GM11168 (cell line): ENCODE measurements at regions not wholly inside any gene's neighbourhood (a gene's known extent, or its start where the extent isn't known, plus 50 kb on each side); places are given as distances from the start of the nearest gene placed in this dataset.
"Not testable (repeated sequence)": the region's sequence is repeated elsewhere in the genome, so short reads cannot be mapped to it uniquely, and the experiment has no call there.

Experiments
- in situ Hi-C: fragments of 300-500 bp; cut with MboI; formaldehyde crosslinking; loops from one replicate; pipeline ENCODE4 v1.12.0; 2022; ENCODE audit warnings: low sequenced_read_pairs; ENCODE audit not compliant: unreplicated experiment

DNA sequence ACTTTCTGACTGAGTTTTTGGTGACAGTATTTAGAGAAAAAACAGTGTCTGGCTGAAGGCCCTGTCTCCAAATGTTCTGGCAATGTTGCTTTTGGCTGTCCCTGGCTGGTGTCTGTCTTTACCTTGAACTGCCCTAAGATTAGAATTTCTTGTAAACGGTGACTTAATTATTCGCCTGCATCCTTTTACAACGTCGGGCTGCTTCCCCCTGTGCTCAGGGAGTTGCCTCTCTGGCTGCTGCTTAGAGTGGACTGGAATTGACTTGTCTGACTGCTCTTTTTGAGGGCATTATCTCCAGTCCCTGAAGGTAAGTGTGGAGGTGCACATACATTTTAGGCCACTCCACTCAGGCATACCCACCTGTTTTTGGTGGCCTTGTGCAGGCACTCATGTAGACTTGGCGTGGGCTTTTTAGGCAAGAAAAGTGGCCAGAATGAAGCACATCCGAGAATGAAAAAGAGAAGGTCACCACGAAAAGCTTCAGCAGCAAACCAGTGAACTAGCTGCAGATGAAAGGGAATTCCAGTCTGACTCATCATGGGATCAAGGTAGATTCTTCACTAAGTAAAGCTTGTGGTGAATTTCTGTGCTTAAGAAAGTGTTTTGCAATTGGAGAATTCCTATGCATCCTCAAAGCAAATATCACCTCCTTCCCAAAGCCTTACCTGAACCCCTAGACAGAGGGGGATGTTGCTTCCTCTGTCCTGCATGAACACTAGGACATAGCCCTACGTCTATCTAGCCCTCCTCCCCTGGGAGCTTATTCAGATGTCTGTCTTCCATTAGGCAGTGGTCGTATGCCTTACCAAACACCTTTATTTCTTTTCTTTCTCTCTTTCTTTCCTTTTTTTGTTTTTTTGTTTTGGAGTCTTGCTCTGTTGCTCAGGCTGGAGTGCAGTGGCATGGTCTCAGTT, 230.3 kb upstream of the TRIB2 start:
- in situ Hi-C loops = no loop called here

DNA sequence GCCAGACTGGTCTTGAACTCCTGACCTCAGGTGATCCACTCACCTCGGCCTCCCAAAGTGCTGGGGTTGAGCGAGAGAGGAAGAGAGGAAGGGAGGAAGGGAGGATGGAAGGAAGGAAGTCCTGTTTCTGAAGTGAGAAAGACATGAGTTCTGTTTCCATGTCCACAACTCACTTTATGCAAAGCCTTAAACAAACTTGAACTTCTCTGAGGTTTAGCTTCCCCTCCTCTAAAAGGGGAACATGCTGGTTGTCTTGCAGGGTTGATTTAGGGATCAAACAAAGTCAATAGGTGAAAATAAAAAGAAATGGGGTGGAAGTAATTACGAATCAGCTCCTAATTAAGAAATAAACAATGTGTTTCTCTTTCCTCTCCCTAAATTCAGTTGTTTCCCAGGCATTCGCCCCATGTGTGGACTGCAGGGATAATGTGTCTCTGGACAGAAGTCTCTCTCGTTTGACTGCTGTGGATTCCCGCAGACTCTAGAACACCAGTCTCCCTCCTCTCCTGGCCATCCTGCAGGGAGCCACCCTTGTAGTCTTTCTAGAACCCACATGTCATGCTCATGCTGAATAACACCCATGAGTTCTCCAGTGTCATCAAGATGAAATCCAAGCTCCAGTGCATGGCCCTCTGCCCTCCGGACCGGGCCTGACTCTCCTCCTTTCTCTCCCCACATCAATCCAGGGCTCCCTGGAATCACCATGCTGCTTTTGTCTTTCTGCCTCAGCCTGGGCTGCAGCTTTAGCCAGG, 229.3 kb upstream of the TRIB2 start:
- in situ Hi-C loops = no loop called here

DNA sequence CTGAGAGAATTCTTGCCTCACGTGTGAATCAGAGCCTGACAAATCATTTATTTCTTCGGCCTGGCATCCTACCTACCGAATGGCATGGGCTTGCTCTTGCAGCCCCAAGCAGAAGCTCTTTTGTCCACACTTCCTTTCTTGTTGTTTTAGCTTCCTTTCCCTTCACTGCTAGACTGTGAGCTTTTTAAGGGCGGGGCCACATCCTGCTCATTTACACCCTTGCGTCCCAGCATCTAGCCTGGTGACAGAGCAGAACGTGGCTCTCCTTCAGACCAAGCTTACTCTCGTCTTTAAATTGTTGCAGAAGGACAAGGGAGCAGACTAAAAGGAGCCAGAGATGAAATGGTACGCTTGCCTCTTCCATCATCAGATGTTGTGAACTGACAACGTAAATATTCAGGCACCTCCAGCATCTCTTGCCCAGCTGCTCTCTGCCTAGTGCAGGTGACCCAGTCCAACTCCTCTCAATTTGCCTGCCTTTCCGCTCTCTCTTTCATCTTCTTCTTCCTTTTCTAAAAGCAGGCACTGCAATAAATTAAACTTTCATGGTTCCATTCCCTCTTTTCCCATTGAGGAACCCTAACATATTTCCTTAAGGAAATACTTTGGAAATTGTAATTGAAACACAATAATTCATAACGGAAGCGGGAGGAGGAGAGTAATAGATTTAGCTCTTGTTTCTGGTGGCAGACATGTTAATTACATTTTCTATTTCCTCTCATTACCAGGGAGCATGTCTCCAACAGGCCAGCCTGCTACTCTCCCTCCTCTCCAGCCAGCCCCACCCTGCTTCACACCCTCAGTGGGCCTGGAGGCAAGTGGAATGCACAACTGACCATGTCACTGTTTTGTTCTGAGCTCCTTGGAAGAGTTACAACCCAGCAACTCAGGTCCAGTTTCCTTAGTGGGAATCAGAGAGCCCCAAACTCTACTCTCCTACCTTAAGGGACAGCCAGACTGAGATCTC, 228.1 kb upstream of the TRIB2 start:
- in situ Hi-C loops = no loop called here

DNA sequence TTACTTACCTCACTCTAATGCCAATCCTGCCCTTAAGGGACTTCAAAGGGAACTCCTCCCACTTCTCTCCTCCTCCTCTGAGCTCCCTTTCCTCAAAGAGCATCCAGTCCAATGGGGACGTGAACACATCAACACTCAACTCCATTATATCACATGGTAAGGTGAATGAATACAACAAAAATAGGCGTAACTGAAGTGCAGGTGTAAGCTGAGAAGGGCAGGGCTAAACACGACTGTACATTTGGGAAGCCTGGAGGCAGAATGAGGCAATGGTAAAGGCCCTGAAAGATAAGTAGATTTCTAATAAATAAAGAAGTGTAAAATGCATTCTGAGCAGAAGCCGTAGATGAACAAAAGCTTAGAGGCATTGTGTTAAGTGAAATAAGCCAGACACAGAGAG, 226.1 kb upstream of the TRIB2 start:
- in situ Hi-C loops = no loop called here

DNA sequence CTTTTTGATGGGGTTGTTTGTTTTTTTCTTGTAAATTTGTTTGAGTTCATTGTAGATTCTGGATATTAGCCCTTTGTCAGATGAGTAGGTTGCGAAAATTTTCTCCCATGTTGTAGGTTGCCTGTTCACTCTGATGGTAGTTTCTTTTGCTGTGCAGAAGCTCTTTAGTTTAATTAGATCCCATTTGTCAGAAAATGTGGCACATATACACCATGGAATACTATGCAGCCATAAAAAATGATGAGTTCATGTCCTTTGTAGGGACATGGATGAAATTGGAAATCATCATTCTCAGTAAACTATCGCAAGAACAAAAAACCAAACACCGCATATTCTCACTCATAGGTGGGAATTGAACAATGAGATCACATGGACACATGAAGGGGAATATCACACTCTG, 224.4 kb upstream of the TRIB2 start:
- in situ Hi-C loops = not testable (repeated sequence)

DNA sequence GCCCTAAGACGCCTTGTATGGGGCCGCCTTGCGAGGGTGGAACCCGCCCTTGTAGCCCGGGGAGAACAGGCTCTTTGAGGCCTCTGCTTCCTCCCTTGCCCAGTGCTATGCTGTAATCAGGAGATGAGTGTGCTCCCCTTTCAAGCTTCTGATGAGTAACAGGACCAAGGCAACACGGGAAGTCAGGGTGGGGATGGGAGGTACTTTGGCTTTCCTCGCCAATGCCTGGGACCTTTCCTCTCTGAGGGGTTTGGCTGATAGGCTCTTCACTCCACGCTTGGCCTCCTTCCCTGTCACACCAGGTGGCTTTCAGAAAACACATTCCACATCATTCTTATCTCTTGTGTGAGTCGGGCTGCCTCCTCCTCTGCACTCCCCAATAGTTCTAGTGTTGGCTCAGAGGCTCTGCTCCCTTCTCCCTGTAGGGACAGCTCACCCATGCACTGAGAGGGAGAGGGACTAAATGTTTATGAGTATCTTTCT, 223.7 kb upstream of the TRIB2 start:
- in situ Hi-C loops = no loop called here

DNA sequence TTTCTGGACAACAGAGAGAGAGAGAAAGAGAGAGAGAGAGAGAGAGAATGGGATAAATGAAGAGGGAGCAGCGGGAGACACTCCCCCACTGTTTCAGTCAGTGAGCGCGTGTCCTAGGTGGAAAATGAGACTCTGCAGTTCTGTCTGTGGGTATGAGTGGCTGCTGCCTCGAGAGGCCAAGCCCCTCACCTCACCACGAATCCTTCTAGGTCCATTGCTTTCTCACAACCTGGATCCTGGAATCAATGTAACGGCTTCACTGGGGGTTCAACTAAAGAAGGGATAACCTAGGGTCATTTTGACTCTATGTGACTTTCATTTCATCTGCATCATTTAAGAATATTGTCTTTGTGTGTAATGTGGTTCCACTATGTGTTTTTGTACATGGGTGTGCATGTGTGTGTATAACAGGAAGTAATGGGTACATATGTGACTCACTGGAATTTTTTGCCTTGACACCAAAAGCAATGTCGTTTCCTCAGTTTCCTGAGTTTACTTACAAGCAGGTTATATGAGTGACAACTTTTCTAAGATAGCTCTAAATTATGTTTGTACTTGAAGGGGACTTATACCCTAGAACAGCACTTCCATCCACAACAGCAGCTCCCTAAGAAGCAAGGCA, 221.4 kb upstream of the TRIB2 start:
- in situ Hi-C loops = no loop called here

DNA sequence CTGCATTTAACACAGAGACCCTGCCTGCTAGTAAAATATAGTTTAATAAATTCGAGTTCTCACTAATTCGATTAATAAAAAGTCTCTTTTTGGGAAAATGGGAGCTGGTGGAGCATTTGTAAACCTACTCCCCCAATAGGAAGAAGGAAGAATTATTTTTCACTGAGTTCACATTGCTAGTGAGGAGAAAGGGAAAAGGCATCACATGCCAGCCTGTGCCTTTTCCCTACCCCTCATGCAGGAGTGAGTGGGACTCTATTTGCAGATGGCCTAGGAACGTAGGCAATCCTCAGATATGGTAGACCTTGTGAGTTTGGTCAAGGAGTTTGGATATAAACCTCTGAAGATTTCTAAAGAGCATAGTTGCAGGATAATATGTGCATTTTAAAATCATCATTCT, 218.4 kb upstream of the TRIB2 start:
- in situ Hi-C loops = no loop called here

DNA sequence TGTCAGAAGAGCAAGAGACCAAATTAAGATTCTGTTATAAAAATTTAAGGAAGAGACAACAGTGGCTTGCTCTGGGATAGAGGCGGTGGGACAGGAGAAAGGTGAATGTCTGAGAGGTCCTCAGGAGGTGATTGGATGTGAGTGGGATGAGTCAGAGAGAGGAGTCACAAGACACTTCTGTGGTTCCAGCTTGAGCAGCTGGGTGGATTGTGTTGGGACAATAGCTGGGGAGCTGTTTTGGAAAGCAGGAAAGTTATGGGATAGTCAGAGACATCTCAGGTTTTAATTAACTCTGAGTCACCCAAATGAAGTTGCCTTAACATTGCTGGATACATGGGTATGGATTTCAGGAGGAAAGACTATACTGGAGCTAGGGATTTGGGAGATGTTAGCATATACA, 218.0 kb upstream of the TRIB2 start:
- in situ Hi-C loops = no loop called here

DNA sequence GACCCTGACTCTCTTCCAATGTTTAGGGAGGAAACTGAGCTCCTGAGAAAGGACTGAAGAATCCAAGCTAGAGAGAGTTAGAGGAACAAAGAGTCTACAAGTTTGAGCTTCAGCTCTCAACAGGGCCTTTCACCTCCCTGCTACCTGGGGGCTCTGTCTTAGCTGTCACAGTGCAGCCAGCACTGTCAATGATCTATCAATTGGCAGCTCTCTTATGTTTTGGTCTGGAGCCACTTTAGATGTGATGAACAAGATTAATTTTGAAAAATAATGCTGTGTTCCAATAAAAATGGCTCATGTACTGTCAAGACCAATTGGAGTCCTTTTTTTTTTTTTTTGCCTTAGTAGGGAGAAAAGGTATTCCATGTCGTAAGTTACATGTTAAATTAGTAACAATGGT, 215.8 kb upstream of the TRIB2 start:
- in situ Hi-C loops = no loop called here

DNA sequence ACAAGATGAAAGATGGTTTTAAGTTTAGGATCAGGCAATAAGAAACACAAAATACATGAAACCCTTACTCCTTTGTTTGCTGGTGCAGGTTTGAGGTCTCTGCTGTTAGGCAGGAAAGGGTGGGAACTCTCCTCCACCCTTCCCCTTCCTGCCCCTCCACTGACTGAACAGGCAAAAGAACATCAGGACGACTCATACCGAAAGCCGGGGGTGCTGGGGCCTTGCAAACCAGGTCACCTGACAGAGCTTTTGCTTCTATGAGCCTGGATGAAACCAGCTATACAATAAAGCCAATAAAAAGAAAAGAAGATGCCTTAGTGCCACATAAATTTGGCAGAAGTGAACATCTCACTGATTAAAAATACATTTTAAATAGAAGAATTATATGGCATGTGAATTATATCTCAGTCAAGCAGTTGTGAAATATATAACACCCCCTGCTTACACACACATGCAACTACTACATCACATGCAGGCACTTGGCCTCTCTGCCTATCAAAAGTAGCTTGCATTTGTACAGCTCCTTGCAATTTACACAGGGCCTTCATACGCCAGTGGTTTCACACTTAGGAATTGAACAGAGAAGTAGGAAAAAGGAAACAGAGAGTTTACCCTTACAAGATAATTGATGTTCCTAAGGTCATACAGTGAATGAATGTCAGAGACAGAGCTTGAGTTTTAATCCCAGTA, 215.1 kb upstream of the TRIB2 start:
- in situ Hi-C loops = no loop called here

DNA sequence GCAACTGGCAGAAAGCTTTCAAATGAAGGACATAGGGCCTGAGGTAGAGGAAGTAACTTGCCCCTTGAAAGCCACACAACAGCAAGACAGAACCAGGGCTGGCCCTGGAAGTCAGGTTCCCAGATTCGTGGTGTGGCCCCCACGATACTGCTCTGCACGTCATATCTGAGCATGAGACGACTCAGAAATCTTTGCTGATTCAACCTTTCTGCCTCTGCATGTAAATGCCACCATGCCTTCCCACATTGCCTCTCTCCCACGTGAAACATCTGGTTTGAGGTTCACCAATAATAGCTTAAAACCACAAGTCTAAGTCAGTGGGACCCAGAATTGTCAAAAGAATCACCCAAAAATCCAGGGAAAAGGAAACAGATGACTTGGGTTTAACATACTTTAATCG, 214.0 kb upstream of the TRIB2 start:
- in situ Hi-C loops = no loop called here

DNA sequence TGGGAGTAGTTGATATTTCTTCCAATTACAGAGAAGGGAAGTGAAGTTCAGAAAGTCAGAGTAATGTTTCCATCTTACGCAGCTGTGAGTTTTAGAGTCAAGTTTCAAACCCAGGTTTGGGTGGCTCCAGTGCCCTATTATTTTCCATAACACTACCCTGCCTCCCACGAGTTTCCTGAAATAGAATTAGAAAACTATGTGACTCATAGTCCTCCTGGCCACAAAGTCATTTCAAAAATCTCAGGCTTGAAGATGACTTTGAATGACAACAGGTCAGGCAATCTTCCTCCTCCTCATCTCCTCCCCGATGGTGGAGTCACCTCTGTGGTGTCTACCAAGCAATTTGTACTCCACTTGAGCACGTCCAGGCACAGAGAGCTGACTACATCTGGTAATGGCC, 212.3 kb upstream of the TRIB2 start:
- in situ Hi-C loops = no loop called here

DNA sequence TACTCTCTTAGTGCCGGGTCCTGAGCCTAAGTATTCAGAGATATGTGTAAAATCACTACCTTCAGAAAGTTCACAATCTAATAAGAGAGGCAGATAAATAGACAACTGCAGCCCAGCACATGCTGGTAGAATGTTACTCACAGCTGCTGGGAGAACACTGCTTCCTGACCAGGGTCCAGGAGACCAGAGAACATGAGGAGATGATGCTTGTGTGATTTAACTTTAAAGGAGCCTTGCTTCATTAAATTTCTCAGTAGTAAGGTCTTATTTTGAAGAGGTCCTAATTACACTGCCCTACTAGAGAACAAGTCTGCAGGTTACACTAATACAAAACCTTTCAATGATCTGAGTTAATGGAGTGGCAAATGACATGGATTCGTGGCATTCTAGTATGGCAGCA, 209.9 kb upstream of the TRIB2 start:
- in situ Hi-C loops = no loop called here

DNA sequence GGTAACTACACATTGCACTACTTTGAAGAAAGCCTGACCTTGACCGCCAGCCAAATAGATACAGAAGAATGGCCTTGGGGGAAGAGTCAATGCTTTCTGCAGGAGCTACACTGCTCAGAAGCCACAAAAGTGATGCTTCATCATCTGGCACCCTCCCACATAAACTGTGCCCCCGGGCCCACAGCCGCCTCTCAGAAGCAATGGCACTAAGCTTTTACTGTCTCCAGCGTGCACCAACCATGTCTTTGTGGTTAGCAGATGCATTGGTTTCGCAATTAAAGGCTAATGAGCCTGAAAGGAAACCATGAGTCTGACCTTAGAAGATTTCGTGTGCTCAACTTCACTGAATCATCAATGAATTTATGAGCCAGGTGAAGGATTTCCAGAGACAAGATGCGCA, 209.4 kb upstream of the TRIB2 start:
- in situ Hi-C loops = no loop called here

DNA sequence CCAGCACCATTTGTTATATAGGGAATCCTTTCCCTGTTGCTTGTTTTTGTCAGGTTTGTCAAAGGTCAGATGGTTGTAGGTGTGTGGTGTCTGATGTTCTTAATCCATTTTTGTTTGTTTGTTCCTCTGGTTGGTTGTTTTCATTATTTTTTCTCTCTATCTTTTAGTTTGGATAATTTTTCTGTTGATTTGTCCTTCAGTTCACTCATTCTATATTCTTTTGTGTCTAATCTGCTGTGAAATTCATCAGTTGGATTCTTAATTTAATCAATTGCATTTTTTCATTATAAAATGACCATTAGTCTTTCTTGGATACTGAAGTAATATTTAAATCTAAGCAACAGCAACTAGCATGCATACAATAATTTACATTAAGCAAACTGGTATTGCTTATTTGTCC, 206.7 kb upstream of the TRIB2 start:
- in situ Hi-C loops = no loop called here

DNA sequence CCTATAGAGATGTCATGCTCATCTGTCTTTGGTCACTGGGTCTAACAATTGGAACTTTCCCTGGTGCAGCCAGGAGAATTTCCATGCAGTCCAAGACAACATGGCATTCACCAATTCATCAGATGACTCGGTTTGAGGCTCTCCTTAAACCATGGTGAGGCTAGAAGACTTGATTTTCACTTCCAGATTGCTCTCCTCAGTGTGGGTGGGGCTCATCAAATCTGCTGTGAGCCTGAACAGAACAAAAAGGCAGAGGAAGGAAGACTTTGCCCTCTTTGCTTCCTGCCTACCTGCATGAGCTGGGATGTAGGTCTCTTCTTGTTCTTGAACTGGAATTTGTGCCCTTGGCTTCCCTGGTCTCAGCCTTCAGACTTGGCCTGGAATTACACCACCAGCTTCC, 203.4 kb upstream of the TRIB2 start:
- in situ Hi-C loops = no loop called here

DNA sequence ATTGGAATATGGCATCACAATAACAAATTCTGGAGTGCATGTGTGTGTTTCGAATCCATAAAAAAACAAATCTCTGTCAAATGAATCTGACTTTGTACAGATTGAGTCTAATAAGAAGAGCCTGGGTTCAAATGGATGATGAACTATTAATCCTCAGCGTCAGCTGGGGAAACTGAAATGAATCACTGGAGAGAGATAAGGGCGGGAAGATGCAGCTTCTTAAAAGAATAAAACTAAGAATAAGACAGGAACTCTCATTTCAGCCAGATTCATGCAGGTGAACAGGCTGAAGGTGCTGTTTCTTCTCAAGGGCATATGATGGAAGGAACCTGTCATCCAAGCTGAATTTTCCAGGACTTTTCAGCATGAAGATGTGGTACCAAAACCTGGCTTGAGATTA, 202.6 kb upstream of the TRIB2 start:
- in situ Hi-C loops = no loop called here

DNA sequence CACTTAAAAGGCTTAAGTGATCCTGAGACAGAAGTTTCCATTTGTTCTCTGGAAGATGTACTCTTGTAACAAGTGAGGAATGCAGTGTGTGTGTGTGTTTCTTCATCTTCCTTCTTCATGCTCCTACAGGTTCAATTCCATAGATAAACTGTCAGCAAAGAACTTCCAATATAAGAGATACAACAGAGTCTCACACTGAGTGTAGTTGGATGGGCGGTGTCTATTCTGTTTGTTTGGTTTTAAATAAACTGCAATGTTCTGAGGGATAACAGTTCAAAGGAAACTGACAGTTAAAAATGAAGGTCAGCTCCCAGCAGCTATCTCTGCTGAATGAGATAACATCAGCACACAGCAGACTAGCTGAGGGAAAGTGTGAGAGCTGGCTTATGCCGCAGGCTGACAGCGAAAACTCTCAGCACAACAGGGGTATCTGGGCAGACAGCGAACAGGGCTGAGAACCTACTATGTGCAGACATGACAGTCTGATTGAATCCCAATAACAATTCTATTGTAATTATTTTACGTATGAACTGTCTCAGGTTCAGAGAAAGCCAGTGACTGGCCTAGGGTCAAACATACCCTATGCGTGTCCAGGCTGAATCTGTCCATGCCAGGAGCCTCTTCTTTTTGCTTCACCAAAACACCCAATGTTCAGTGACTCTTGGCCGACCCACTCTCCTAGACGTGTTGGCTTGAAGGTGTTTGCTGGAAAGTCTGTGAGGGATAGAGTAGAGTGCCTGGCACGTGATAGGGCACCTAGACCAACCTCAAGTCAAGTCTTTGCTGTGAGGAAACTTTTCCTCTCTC, 201.9 kb upstream of the TRIB2 start:
- in situ Hi-C loops = no loop called here
